LoVo (cell line): ENCODE measurements at regions not wholly inside any gene's neighbourhood (a gene's known extent, or its start where the extent isn't known, plus 50 kb on each side); places are given as distances from the start of the nearest gene placed in this dataset.

Experiments used
- DNase-seq: peaks from one replicate; pipeline ENCODE4 v3.0.0-alpha.2; 2016; ENCODE audit warnings: low spot score

DNA sequence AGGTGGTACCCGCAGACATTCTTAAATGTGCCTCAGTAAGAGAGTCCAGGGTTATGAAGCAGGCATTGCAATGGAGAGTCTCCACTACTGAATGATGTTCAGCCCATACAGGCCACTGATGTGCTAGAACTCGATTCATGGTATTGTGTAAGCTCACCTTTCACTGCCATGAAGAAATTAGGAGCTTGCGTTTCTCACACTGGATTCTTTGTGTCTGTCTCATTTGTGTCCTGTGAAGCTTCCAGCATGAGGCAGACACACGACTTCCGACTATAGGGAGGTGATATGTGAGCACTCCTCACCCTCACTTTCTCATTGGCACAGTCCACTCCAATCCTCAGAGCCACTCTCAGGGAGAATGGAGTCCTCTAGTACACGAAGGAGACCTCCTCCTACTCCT, 677.4 kb upstream of the RAB6C start:
- DNase-seq = no peak

DNA sequence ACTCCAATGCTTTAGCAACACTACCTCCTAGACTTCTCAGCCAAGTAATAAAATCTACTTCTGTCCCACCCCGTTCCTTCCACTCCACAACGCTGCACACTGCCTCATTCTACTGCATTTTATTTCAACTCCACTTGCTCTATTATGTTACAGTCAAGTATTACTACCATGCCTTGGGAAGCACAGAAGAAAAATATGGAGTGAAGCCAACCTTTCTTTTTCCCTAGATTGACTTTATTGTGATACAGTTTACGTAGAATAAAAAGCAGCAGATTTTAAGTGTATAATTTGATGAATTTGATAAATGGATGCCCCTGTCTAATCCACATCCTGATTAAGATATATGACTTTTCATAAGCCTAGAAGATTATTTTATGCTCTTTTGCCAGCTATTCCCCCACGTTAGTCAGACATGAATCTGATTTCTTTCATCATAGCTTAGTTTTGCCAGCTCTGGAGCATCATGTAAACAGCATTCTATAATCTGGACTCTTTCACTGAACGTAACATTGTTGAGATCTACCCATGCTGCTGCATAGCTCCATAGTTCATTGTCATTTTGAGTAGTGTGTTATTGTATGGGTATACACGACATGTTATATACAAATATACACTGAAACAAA, 676.8 kb upstream of the RAB6C start:
- DNase-seq = no peak

DNA sequence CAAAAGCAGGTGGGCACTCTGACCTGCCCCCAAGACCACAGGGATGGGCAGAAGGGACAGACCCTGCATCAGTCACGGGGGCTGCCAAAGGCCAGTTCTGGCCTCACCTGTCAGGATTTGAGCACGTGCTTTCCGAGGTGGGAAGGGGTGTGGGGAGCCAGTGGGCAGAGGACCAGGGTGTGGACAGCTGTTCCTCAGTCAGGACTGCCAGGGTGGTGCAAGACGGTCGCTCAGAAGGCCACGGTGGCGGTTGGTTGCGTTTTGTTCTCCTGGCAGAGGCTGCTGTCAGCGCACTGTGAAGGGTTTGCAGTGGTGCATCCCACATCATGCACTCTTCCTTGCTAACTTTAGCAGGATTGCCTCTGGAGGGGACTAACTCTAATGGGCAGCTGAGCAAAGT, 665.3 kb upstream of the RAB6C start:
- no peak for DNase-seq

DNA sequence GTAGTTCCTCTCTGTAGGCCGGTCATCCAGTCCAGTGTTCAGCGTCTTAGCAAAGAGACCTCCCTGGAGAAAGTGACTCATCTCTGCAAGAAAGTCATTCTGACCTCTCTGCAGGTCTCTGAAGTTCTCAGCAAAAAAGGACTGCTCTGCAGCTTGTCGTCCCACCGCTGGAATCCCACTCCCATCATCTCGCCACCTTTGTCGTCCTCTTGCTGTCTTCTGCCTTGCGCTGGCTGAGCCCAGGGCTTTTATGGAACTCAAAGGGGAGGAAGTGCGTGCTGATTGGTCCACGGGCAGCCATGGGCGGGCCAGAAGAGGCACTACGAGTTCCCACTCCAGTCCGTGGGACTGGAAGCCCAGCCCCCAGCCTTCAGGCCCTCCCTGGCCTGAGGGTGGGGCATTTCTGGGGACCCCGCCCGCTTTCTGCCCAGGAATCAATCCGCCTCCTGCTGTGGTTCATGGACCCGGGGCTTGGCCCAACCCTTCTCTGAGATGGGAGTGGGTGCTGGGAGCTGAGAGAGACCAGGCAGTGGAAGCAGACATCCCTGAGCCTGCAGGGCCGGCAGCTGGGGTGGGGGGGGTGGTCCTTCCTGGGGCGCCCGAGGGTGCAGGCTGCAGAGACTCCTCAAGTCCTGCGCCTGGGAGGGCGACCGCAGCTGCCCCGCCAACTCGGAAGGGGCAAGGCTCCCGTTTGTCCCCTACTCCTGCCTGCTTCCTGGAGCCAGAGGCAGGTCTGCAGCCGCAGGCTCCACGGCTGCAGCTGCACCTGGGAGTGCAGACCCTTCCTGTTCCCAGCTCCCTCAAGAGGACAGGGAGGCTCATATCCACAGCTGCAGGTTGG, 660.7 kb upstream of the RAB6C start:
- DNase-seq = no peak

DNA sequence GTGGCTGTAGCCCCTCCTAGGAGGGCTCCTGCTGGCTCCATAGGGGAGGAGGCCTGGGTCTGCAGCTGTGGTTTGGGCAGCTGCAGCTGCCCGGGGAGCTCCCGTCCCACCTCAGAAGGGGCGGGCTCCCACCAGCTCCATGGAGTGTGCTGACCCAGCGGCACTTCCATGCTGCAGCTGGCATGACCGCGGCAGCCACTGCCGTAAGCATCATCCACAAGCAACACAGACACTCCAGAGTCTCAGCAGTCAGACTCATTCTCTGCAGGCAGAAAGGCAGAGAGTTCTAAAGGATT, 660.1 kb upstream of the RAB6C start:
- no peak for DNase-seq

DNA sequence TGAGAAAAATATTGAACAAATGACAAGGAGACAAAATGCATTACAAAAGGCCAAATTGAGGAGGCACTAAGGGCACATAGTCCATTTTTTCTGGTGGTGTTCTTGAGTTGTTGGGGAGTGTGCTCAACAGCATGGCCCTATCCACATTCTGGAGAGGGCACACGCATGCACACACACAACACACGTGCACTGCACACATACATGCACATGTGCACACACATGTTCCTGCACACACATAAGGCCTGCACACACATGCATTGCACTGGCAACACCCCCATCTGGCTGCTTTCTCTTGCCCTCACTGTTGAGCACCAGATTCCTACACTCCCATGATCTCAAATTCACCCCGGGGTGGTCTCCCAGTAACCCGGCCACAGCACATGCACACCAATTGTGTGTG, 659.2 kb upstream of the RAB6C start:
- no peak for DNase-seq

DNA sequence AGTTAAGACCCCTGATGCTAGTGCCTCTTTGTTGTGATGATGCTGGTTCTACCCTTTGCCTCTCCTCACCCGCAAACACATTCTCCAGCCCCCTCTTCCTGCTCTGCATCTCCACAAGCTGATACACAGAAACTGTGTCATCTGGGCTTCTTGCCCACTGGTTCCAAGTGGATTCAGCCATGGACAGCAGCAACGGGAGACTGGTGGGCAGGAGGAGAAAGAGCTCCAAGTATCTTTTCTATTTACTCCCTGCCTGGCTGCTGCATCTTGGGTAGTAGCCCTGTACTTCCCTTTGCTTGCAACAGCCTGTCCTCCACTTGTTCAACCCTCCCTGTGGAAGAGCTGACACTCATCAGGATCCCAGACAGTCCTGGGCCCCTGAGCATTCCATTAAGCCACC, 655.1 kb upstream of the RAB6C start:
- no peak for DNase-seq

DNA sequence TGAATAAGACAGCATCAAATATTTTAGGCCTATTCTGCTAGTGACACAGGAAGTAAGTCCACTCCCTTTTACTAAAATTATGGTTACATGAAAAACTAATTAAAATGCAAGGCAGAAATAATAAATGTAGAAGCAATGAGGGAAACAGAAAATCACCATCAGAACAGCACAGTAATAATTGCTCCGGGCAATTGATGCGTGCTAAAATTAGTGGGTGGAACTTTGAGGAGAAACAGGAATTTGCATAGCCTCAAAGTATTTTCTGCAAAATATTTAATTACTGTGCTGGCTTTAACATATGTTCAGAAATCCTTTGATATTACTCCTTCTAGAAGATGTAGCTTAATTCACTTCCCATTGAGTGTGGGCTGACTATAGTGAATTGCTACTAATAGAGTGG, 654.3 kb upstream of the RAB6C start:
- DNase-seq = no peak

DNA sequence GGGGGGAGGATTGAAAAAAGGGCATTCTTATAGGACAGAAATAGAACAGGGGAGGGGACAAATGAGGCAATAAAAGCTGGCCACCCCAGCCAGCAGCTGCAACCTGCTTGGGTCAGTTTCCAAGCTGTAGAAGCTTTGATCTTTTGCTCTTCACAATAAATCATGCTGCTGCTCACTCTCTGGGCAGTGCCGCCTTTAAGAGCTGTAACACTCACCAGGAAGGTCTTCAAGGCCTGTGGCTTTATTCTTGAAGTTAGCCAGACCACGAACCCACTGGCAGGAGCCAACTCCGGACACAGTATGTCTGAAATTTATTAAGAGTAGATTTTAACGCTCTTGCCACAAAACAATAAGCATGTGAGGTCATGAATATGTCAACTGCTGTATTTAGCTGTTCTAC, 649.9 kb upstream of the RAB6C start:
- no peak for DNase-seq

DNA sequence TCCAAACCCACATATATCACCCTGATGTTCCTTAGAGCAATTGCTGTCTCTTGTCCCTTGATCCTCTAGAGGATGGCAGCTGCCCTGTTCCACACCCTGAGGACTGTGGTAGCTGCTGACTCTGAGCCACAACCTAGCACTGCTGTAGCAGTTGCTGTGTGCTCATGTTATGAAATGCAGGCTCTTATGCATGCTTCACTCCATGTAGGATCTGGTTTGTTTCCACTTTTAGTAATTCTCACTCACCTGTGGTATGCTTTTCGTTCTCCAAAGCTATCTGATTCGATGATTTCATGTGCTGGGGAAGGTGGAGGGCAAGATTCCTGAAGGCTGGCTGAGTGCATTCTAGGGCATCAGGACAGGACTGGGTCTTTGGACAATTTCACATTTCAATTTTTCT, 649.0 kb upstream of the RAB6C start:
- no peak for DNase-seq

DNA sequence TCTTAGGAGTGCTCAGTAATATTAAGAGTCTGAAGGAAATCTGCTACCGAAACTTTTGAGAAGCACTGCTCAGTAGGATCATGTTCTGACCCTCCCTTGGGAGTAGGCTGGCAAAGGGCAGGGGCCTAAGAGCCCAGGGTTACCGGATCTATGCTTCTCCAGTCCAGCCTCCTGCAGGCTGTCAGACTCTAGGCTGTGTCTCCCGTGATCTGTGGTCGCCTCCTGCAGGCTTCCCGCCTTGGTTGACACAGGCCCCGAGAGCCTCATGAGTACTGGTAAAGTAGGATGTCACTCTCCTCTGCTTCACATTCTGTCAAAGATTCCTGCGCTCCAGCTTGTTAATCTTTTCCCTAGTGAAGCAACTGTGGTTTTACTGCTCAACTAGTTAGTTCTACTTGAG, 647.8 kb upstream of the RAB6C start:
- no peak for DNase-seq

DNA sequence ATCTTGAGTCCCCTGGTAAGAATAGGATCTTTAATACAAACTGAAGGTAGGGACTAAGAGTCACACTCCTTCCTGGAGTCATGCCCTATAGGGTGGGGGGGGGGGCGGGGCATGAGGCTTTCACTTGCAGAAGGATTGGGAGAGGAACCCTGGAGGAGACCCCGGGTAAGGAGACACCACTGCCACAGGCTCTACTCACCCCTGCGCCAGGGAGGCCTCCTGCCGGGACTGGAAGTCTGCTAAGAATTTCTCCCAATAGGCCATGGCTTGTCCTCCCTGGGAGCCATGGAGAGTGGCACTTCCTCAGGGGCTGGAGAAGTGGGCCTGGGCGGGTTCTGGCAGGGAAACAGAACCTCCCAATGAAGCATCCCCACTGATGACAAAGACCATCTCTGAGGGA, 645.3 kb upstream of the RAB6C start:
- DNase-seq = no peak

DNA sequence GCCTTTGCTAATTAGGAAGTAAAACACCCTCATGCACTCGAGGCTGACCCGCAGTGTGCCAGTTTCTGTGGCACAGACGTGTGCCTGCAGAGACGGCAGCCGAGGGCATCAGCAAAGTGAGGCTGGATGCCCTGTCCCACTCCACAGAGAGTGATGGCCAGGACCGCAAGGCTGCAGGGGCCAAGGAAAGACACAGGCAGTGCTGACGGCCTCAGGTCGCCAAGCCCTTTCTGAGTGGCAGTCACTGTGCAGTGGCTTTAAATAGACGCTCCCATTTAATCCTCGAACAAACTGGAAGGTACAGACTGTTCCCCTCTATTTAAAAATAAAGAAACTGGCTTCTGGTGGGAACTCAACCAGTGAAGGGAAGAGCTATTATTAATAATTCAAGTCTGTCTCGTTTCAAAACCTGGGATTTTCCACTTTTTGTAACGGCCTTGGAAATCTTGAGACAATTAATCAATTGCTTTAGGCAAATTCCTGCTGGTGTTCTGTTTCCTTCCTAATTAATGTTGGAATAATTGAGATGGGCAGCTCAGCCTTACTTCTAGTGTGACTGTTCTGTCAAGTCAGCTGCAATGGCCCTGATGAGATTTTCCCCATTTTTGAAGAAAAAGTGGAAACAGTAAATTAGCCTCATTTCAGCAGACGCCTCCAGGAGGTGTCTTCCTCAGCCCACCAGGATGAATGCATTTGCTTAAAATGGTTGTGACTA, 644.6 kb upstream of the RAB6C start:
- no peak for DNase-seq

DNA sequence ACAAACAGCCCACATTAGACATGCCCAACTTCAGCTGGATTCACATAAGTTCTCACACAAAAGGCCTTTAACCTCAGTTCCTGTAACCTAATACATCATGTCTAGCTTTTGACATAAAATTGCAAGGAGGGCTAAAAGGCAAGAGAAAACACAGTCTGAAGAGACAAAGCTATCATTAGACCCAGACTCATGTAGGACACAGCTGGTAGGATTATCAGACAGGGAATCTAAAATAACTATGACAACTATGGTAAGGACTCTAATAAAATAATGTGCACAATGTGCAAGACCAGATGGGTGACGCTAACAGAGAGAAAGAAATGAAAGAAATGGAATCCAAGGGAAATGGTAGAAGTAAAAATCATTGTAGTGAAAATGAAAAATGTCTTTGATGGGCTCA, 643.2 kb upstream of the RAB6C start:
- no peak for DNase-seq

DNA sequence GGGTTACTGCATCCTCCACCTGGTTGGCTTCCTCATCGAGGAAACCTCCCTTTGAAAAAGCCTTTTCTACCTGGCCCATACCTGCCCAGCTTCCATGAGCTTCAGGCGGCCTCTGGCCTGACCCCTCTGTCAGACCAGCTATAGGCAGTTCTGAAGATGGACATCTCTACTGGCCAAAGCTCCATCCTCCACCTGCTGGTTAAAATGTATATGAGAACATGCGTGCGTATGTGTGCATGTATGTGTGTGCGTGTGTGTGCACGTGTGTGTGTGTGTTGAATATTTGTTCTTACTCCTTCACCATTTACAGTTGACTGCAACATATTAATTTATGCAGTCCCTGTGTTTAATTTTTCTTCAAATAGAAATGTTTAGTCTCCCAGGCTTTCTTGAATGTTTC, 642.4 kb upstream of the RAB6C start:
- no peak for DNase-seq

DNA sequence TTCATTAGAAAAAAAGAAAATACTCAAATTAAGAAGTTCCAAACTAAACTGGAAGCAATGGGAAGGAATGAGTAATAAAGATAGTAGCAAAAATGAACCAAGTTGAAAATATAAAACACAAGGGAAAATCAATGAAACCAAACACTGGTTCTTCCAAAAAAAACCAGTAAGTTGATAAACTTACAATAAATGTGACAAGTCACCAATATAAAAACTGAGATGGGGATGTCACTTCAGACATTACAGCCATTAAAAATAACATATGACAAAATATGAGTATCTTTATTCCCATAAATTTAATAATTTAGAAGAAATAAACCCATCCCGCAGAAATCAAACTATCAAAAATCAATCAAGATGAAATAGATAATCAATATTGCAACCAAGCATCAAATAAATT, 633.9 kb upstream of the RAB6C start:
- DNase-seq = no peak

DNA sequence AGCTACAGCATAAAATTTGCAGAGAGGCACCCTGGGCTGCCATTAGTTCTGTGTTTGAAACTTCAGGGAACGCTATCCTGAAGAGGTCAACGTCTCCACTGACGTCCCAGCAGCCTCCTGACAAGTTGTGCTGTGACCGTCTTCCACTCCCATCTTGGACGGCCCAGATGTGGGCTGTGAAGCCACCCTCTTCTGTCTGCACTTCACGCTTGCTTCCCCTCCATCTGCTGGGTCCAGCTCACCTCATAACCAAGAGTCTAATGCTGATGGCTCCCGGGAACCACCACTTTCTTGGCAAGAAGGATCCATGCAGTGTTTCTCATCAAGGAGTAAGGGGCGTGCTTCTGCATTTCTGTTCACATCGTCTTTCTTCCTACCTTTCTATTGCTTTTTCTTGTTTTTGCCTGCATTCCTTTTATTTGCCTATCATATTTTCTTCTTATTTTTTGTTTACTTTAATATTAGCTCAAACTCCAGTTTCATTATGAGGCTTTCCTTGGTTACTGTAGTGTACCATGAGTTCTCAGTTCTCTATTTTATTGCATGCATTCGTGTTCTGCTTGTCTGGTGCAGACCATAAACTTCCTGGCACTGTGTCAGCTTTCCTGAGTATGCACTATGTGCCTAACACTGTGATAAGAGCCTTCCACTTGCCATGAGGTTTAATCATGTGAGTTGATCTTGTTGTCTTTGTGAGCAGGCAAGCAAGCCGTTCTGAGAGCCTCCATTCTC, 631.8 kb upstream of the RAB6C start:
- DNase-seq = no peak

DNA sequence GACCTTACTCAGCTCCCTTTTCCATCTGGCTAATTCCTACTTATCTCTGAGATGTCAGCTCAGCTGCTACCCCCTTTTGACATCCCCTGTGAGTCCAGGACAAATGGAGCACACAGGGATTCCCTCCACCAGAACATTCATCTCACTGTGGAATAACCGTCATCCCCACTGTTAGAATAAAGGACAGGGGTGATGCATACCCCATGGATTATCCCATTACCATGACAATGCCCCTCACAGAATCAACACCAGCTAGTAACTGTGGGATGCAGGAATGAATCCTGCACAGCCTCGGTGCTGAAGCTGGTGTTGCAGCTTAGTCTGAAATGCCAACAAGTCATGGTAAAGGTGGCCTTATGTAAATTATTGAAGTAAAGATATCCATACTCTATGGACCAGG, 624.8 kb upstream of the RAB6C start:
- DNase-seq = no peak

DNA sequence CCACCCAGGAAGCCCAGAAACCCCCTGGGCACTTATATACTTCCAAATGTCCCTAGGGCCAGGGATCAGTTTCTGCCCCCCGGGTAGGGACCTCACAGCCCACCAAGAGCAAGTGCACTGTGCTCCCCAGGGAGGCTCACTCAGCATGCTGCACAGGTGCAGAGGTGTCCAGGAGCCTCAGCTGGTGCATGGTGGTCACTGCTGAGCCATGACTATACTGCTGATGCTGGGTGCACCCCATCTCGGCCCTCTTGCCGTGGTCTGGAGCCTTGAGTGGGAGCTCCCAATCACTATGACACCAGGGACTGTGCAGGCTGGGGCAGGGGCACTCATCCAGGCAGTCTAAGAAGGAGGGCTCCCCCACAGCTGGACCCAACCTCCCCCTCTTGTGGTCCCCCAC, 617.8 kb upstream of the RAB6C start:
- DNase-seq = no peak

DNA sequence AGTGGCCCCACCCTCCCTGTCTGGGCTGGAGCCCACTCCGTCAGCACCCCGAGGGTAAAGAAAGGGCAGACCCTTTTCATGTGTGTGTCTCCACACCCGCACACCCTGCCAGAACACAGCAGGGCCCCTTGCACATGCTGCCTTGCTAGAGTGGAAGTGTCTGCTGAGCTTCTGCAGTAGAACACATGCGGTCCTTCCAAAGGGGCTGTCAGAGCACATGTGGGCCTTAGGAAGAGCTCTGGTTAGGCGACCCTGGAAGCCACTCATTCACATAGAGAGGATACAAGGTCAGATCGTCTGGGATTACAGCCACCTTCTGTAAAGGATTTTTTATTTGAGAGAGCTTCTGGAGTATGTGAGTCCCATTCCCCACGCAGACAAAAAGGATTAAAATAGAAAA, 613.2 kb upstream of the RAB6C start:
- DNase-seq = no peak

DNA sequence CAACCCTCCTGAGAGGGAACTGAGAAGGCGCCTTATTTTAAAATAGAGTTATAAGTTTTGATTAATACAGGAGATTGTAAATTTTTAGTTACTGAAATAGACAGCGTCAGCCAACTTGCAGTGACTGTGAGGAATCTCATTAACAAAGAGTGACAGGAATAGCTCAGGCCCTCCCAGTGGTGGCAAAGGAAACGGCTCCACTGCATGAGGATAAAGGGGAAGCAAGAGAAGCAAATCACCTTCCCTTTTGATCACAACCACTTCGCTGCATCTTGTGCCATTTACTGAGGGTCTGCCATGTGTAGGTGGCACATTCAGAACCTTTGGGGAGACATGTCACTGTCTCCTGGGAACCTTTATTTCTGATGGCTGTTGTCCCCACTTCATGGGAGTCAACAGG, 612.4 kb upstream of the RAB6C start:
- no peak for DNase-seq

DNA sequence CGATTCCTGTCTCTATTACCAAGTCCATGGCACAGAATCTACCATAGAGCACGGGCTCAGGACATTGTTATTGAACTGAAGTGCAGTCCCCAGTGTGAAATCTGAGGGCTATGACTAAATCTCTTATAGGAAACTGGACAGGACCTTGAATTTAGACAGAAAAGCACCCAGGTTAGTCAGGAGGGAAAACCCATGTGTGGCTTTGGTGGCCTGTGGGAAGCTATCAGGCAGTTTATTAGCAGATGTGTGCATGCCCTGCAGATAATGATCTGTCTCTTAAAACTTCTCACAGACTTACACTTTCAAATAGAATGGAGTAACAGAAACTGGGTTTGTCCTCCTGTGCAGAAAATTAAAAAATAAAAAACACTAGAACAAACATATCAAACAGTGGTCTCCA, 610.0 kb upstream of the RAB6C start:
- DNase-seq = no peak

DNA sequence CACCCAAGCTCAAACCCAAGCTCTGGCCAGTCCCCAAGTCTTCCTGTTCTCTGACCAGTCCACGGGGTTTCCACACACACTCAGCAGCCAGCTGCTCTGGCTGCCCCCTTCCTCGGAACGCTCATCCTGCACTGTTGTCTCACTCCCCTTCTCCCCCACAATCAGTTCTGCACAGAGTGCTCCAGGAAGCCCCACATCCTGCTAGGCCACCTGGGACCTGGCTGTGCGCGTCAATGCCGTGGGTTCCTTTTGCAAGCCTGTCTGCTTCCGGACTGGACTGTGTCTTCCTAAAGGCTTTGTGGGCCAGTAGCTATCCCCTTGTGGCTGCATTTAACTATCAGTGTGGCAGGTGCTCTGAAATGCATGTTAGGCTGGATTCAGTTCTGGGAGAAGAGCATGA, 605.0 kb upstream of the RAB6C start:
- no peak for DNase-seq
